GM18907 (cell line): ENCODE measurements at regions not wholly inside any gene's neighbourhood (a gene's known extent, or its start where the extent isn't known, plus 50 kb on each side); places are given as distances from the start of the nearest gene placed in this dataset.

Experiments
- ATAC-seq: cut with Tn5 transposase; IDR thresholded peaks from one replicate; pipeline ENCODE4 v1.9.1; 2021; ENCODE audit warnings: mild to moderate bottlenecking, moderate library complexity; ENCODE audit not compliant: unreplicated experiment

DNA sequence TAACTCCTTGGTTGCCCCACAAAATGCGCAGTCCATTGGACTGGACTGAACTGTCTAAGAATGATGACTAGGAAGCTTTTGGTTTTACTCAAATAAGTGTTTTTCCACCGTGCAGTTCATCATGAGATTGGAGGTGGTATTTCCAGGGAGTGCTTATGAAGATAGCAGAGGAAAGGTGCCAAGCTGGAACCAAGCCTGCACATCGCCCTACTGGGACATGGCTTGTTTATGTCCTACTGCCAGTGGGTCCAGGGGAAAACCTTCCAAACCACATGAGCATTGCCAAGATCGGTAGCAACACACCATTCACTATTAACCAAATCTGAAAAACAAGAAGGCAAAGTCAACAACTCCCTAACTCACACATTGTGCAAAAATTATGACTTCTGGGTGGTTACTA lies 54.7 kb upstream of the DSCAM start:
- no peak for ATAC-seq

DNA sequence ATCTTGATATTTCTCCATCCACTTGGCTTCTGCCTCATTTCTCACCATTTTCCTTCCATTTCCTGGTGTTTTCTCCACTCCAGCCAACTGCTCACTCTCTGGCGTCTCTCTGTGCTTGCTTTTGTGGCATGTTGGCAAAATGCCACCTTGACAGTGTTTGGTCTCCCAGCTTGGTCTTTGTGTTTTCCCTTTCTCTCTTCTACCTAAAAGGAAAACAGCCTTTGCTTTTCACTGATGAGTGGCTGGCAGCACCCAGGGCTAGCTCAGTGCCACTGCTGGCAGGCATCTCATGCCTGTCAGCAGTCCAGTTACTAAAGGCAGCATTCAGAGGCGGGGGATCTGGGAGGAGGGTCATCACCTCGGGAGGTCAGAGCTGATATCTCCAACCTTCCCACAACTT lies 55.3 kb upstream of the DSCAM start:
- ATAC-seq: no peak

GRCh38 chr21:40902993-40903392 lies 56.0 kb upstream of the DSCAM start:
- no peak for ATAC-seq

DNA sequence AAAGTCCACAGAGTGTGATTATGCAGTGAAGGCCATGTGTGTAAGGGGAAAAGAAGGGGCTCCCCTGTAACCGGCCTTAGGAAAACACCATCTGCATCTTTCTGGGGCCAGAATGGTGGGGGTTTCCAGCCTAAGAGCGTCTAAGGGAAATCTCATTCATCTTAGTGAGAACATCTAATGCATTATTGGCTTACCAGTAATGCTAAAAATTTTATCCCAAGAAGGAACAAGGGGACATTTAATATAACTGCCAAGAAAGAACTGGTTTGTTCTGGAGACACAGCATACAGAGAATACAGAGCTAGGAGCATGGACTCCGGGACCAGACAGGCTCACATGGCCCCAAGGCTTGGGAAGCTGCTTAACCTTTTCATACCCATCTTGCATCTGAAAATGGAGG lies 58.3 kb upstream of the DSCAM start:
- ATAC-seq: no peak

- no peak for ATAC-seq
Observed at GRCh38 chr21:40912375-40912774, 65.4 kb upstream of the DSCAM start.

DNA sequence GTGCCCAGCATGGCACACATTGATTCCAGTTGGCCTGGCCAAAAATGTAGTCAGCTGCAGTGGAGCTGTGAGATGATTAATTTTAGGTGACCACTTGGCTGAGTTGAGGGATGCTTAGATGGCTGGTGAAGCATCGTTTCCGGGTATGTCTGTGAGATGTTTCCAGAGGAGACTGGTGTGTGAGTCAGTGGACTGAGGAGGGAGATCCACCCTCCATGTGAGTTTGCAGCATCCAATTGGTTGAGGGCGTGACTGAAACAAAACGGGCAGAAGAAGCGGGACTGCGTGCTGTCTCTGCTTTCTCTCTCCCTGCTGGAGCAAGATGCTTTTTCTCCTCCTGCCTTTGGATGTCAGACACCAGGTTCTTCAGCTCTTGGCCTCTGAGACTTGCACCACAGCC lies 68.2 kb upstream of the DSCAM start:
- ATAC-seq: no peak

GRCh38 chr21:40923407-40923806 lies 76.4 kb upstream of the DSCAM start:
- no peak for ATAC-seq

- ATAC-seq: no peak
Observed at GRCh38 chr21:40923901-40924300, 76.9 kb upstream of the DSCAM start.

DNA sequence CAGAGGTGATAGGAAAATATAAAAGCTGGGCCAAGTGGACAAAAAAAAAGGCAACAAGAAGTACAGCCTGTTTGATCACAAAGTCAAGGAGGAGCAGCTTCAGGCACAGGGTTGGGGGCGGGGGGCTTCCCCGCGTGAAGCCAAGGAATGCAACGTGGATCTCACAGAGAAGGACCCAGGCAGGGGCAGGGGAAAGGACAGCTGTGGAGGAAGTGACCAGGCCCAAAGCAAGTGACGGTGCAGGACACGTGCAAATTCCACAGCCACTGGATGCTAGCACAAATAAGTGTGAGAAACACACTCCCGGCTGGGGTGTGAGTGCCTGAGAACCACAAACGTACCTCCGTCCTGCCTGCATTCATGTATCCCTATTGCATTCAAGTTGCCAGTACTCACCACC lies 77.7 kb upstream of the DSCAM start:
- no peak for ATAC-seq

DNA sequence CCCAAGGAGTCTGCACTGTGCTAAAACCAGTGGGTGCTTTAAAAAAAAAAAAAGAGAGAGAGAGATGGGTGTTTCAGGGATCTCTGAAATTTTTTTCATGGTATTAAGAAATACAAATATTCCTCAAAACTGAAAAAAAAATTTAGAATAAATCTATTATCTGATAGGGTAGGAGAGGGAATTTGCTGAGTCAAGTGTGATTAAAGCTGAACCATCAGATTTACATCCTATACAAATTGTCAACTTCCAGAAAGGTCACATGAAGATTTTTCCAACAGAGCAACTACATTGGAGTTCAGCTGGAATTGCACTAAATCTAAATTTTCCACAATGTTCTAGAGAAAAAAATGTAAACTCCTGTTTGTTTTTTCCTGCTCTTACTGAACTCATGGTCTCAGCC lies 79.3 kb upstream of the DSCAM start:
- ATAC-seq: no peak

GRCh38 chr21:40929833-40930232 lies 82.9 kb upstream of the DSCAM start:
- no peak for ATAC-seq

DNA sequence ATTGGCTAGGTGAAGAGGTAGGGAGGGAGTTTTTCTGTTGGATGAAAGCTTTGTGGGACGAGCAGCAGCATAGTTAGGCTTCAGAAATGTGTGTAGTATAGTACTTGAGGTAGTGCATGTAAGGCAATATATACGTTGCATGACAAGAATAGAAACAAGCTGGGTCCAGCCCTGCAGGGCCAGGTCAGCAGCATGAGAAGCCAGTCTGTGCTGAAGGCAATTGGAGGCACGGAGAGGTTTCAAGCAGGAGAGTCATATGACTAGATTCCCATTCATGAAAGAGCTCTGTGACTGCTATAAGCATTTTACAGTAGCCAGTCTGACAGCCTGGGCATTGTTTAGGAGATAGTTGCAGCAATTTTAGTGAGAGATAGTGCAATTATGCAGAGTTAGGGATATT lies 84.2 kb upstream of the DSCAM start:
- ATAC-seq: no peak

DNA sequence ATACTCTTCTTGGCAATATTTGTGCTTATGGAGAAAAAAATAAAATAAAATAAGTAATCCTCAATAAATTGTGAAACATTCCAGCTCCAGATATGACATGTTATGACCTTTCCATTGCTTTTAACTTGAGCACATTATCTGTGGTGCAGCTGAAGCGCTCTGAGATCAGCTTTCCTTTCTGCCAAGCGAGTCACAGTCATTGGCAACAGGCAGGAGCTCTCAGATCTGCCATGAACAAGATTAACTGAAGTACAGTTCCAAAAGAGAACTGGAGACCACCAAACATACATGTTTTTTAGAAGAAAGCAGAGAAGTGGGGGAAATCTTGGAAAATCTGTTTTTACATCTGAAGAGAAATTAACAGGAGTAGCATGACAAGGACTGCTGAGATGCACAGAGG lies 89.2 kb upstream of the DSCAM start:
- no peak for ATAC-seq

- no peak for ATAC-seq
Observed at GRCh38 chr21:40936771-40937261, 89.9 kb upstream of the DSCAM start.

- ATAC-seq: no peak
Observed at GRCh38 chr21:40938078-40938477, 91.1 kb upstream of the DSCAM start.

DNA sequence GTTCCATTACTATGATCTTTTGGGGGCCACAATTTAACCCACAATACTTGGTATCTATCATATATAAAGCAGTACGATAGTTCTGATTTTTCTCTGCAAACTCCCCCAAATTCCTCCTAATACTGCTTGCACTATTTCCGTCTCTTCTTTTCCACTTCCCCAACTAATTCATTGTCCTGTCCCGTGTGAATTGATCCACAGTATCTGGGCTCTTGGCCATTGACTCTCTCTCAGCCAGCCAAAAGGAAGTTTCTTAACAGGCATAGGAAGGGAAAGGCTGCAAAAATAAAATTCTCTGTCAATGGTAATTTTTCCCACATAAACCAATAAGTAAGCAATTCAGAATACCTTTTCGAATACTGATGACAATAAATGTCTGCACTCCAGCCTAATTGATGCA lies 91.7 kb upstream of the DSCAM start:
- no peak for ATAC-seq

GRCh38 chr21:40947713-40948112 lies 100.8 kb upstream of the DSCAM start:
- no peak for ATAC-seq

DNA sequence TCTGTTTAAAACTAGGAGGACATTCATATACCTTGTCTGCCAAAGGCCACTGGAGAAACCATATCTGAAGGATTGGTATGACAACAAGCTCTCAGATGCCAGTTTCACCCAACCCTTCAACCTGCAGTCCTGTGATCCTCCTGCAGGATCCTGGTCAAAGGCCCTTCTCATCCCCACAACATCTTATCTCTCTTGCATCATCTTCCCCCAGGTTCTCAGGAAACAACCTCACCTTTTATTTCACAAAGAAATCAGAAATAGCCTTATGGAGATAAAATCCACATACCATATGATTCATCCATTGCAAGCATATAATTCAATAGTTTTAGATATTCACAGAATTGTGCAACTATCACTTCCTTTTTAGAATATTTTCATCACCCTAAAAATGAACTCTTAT lies 104.0 kb upstream of the DSCAM start:
- no peak for ATAC-seq

GRCh38 chr21:40952551-40953323 lies 105.8 kb upstream of the DSCAM start:
- no peak for ATAC-seq

DNA sequence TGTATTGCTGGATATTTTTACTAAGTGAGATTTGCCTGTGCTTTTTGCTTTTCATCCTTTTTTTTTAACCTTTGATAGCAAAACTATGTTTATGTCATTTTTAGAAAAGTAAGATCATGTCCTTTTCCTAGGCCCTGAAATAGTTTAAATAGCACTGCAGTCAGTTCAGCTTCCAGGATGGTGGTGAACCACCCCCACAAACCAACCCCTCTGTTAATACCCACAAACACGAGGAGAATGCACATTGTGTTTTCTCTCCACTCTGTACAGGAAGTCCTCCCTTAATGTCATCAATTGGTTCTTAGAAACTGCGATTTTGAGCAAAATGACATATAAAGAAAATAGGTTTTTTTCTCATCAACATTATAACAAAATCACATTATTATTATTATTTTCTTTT lies 117.7 kb upstream of the DSCAM start:
- no peak for ATAC-seq

DNA sequence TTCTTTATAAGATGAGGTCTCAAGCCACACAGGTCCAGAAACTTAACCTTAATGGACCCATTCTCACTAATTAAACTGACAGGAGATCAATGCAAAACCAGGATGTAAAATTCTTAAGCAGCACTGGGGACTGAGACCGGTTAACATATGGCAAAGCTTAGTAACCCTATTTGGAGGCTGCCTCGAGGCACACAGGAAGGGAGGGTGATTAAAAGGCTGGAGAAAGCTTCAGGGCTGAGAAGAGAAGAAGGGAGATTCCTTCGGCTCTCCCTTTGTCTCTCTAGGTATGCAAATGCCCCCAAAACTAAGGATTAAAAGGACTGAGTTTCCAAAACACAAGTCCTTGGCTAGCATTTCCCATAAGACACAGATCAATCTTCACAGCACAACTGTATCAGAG lies 120.8 kb upstream of the DSCAM start:
- no peak for ATAC-seq

DNA sequence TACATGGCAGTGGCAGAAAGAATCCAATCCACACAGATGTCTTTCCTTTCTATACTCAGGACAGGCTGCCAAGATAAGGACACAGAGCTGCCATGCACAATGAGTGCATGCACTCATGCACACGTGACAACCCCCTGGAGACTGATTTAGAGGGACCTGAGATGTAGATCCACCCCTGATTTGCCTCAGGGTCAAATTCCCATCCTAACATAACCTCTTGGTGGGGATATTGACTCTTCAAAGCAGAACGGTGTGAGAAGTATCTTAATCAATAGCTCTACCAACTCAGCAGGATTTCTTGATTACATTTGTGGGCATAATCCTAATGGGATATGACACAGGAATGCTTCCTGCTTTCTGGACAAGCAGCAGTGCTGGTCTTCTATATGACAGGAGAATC lies 125.2 kb upstream of the DSCAM start:
- ATAC-seq: no peak
